Breast epithelium (tissue), 3 donors: ENCODE measurements at regions not wholly inside any gene's neighbourhood (a gene's known extent, or its start where the extent isn't known, plus 50 kb on each side); places are given as distances from the start of the nearest gene placed in this dataset.

Experiments
- POLR2AphosphoS5 ChIP-seq, 3 donors: sonication (generic); formaldehyde crosslinking; IDR thresholded peaks; one replicate each; pipeline ENCODE4 v1.6.1; 2017; ENCODE audit warnings: antibody characterized with exemption in 3 of 3
- TF ChIP-seq, protein P1 (sequence below), 3 donors: fragments of 450-650 bp; IDR thresholded peaks; one replicate each; pipeline ENCODE4 v1.5.1; 2016 to 2017; ENCODE audit warnings: antibody characterized with exemption in 3 of 3, mild to moderate bottlenecking in 3 of 3, moderate library complexity in 3 of 3

GRCh38 chr3:64293121-64293520 is 67.9 kb upstream of the PRICKLE2 start:
- TF ChIP-seq, protein P1, sequence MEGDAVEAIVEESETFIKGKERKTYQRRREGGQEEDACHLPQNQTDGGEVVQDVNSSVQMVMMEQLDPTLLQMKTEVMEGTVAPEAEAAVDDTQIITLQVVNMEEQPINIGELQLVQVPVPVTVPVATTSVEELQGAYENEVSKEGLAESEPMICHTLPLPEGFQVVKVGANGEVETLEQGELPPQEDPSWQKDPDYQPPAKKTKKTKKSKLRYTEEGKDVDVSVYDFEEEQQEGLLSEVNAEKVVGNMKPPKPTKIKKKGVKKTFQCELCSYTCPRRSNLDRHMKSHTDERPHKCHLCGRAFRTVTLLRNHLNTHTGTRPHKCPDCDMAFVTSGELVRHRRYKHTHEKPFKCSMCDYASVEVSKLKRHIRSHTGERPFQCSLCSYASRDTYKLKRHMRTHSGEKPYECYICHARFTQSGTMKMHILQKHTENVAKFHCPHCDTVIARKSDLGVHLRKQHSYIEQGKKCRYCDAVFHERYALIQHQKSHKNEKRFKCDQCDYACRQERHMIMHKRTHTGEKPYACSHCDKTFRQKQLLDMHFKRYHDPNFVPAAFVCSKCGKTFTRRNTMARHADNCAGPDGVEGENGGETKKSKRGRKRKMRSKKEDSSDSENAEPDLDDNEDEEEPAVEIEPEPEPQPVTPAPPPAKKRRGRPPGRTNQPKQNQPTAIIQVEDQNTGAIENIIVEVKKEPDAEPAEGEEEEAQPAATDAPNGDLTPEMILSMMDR (IDR thresholded peaks at IDR 0.05) = no peak
- TF ChIP-seq POLR2AphosphoS5 (IDR thresholded peaks at IDR 0.05) = no peak
